Skin of body (tissue), 1 donor: ENCODE measurements at regions not wholly inside any gene's neighbourhood (a gene's known extent, or its start where the extent isn't known, plus 50 kb on each side); places are given as distances from the start of the nearest gene placed in this dataset.

Experiments used
- DNase-seq: peaks from one replicate; lab custom pipeline; 2025; lab: John Stamatoyannopoulos, UW

GRCh38 chr12:11946161-11946560 lies 124.6 kb upstream of the BCL2L14 start:
- DNase-seq = no peak

GRCh38 chr12:11947213-11947612 lies 123.5 kb upstream of the BCL2L14 start:
- no peak for DNase-seq

GRCh38 chr12:11949738-11950411 lies 120.9 kb upstream of the BCL2L14 start:
- DNase-seq = no peak

DNA sequence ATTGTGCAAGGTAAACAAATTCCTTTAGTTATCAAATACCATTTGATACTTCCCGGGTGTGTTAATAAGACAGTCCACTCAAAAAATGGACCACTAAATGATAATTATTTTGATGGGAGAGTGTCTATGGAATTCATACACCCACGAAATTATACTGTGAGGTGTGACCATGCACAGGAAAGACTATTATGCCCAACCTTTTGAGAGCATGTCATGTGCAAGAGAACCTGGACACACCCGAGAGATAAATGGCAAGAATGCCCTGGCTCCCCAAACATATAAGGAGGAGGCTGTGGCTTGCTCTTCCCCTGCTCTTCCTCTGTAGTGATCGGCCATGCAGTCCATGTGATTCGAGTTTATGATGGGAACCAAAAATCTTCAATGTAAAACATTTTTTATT lies 119.5 kb upstream of the BCL2L14 start:
- no peak for DNase-seq

DNA sequence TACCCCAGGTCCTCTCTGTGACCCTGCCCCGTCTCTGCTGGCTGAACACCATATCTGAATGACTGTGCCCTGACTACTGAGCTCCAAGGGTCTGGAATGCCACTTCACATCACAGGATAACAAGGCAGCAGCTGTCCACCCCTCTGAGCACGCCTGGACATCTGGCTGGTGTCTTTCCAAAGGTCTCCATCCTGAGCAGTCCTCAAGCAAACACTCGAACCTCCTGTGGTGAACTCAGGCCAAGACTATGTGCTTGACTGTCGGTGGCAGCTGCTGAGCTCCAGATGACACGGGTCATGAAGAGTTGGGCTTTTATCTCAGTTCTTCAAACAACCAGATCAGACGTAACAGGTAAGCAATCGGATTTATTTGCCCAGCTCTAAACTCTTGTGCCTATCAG lies 117.2 kb upstream of the BCL2L14 start:
- no peak for DNase-seq

- no peak for DNase-seq
These were observed 116.6 kb upstream of the BCL2L14 start for GRCh38 chr12:11954181-11954580.

DNA sequence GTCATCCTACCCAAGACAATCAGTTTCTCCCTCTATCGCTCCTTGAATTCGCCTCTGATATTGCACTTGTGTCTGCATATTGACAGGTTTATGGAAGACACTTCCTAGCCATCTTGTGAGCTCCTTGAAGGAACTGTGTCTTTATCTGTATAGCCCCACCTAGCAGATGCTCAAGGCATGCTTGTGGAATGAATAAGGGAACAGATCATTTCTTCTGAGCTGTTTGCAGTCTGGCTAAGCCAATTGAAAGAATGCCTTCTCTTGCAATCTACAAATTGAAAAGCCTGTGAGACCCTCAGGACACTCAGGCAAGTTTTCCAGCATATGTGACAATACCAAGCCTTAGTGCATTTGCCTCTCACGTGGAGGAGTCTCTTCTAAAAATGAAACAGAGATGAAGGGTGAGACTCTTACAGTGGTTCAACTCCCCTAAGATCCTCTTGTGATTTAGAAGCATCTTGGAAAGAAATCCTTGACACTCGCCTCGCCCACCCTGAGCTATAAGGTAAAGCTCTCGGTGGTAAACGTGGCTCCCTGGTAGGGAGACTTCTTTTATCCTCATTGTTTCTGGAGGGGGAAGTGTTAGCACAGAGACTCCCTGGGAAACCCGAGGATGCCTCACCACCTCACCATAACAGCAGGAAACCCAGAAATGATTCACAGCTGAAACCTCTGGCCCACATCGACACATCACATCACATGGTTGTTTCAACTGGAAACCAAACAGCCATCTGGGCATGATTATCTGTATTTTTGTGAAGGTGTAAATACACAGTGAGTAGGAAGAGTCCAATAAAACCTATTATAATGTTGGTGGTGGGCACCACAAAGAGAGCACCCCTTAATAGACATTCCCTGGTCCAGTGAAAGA lies 112.3 kb upstream of the BCL2L14 start:
- DNase-seq = no peak

- no peak for DNase-seq
These were observed 111.5 kb upstream of the BCL2L14 start for GRCh38 chr12:11959117-11959823.

DNA sequence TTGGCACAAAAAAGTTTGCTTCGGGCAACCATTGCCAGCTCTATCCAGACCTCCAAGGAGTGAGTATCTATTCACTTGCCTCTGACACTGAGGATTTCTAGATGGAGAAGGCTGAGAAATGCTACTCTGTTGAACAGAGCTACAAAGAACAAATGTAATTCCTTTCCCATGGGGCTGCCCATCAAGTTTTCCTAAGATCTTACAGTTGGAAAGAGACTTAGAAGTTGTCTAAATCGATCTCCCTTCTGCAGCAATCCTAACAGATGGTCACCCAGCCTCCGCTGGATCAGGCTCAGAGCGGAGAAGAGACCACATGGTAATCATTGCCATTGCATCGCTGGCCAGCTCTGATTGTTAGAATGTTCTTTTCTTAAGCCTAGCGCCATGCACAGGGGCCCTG lies 110.1 kb upstream of the BCL2L14 start:
- DNase-seq = no peak

DNA sequence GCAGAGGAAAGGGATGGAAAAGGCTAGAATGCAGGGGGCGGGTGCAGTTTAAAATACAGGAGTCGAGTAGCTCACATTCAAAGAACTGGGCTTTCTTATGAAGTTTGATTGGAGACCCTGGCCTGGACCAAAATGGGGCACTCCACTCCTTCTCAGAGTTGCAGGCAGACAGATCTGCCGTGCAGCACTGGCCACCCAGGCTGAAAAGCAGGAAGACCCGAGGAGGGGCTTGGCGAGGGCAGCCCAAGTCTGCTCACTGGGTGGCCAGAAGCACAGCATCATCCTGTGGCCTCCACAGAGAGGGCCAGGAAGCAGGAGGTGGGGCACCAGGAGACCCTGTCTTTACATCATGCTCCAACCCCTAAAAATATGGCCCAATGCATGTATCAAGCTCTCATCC lies 109.1 kb upstream of the BCL2L14 start:
- no peak for DNase-seq

DNA sequence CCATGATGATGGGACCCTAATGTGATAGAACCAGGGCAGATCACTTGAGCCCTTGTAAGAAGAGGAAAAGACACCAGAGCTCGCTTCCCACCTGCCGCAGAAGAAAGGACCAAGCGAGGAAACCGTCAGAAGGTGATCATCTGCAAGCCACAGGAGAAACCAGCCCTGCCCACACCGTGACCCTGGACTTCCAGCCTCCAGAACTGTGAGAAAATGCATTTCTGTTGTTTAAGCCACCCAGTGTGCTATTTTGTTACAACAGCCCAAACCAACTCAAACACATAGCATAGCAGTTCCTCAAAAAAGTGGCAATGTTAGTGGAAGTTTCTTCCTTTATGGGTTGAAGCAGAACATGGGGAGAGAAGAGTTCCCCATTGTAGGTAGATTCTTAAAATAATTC lies 107.9 kb upstream of the BCL2L14 start:
- DNase-seq = no peak

GRCh38 chr12:11963841-11964471 lies 106.8 kb upstream of the BCL2L14 start:
- no peak for DNase-seq

DNA sequence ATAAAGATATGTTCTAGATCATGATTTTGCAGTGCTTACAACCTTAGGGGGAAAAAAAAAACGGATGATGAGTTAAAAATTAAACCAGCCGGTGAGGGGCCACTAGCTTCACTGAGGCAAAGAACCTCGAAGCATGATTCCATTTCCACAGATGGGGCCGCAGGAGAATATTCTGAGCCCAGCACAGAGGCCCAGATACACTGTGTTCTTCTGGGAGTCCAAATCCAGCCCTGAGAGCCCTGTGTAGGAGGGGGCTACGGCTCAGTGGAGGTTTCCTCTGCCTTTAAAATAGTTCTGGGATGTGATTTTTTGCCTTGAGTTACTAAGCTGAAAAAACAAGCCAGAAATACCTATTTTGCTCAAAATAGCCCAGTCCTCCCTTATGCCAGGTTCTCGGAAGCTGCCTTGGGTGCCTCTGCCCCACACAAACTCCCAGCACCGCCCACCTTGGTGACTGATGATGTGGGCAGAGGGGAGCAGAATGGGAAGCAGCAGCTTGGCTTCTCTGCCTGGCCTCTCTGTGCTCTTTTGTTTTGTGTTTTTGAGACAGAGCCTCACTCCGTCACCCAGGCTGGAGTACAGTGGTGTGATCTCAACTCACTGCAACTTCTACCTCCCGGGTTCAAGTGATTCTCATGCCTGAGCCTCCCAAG lies 105.4 kb upstream of the BCL2L14 start:
- DNase-seq = no peak

DNA sequence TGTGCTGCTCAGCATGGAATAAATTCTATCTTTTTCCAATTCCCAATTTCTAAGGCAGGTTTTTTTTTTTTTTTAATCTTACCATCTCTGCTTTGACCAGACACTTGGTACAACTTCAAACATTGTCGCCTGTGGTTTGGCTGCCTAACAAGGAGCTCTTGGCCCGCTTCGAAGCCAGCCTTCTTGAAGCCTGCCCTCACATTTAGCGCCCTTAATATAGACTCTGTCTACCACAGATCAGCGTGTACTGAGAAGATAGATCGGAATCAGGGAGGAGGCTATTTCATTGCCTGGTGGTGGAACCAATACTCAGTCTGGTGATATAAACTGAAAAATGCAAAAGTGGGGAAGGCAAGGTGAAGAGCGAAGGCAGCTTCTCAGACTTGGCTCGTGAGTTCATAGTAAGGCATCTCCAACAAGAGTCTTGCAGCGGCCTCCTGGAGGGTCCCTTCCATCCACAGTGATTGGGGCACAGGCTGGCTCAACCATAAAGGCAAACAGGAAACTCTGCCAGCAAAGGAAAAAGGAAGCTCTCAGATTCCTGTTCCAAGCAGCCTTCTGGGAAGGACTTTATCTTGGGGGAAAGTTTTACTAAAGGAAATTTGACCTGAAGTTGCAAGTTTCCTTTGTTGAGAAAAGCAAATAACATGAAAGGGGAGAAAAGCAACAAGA lies 103.2 kb upstream of the BCL2L14 start:
- DNase-seq = no peak

GRCh38 chr12:11968048-11968383 lies 102.7 kb upstream of the BCL2L14 start:
- DNase-seq = no peak

- DNase-seq = no peak
These were observed 102.2 kb upstream of the BCL2L14 start for GRCh38 chr12:11968516-11968915.

DNA sequence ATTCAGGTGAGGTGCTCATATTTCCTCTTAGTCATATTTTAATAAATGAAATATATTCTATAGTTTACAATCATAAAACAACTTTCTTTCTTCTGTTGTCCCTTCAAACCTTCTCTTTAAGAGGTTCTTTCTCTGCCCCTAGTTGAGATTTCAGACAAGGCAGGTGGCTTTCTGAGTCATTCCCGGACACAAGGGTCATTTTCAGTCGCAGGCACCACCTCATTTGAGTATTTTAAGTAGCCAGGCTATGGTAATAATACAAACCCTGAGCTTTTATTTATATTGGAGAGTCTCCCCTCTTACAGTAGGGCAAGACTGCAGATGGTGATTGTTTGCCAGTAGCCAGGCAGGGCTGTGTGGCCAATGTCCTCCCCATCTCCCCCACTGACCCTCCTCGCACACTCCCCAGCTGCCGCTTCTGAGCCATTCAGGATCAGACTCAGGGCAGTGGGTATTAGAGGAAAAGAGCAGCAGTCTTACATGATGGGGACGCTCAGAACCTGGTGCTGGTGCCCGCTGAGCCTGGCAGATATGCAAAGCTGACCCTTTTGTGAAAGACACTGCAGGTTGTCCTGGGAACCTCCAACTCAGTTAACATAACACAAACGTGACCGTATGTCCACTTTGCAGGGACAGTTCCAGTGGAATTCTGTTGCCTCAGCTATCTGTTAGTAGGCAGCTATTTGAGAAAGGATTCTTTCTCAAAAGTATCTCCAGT lies 101.1 kb upstream of the BCL2L14 start:
- DNase-seq = no peak

DNA sequence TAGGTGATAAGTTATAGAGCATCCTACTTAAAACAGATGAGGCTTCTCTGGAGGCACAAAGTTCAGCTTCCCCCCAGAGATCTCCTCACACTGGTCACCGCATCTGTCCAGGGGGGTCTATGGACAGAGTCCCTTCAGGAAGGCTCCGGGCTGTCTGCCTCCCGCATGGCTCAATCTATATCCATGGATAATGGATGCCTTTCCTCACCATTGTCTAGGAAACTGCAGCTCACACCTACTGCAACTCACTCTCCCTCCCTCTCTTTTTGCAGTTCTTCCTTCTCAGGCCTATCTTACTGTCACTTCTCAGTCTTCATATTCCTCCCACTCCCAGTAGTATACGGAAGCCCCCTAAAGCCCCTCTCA lies 100.6 kb upstream of the BCL2L14 start:
- DNase-seq = no peak

- no peak for DNase-seq
These were observed 97.3 kb upstream of the BCL2L14 start for GRCh38 chr12:11973396-11973795.

GRCh38 chr12:11976005-11976404 lies 94.7 kb upstream of the BCL2L14 start:
- DNase-seq = no peak
